ENCODE measurements at regions not wholly inside any gene's neighbourhood (a gene's known extent, or its start where the extent isn't known, plus 50 kb on each side); places are given as distances from the start of the nearest gene placed in this dataset.

DNA sequence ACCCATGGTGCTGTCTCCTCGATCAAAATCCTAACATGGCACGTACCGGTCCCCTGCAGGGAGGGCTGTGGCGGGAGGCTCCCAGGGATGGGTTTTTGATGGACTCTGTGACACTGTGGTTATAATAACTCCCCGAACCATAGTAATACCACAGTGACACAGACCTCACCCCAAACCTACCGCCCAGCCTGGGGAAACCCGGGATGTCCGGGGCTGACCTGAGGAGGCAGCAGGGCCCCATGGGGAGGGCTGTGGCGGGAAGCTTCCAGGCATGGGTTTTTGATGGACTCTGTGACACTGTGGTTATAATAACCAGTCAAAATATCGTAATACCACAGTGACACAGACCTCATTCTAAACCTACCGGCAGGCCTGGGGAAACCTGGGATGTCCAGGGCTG, 378.0 kb downstream of the TMEM121 start:
- Histone ChIP-seq H3K36me3 (ENCODE audit: control insufficient read depth, insufficient read depth, low read length) (no peaks in the 10 kb centered on the region), H3K9me3 (ENCODE audit: control insufficient read depth, insufficient read depth, low read depth, low read length) (no peaks in the 10 kb centered on the region), H3K27me3 (ENCODE audit: control insufficient read depth, insufficient read depth, low read length) (no peaks in the 10 kb centered on the region), H3K4me3 (replicated peaks in 1 of 4; ENCODE audit: control extremely low read depth in 1 of 4, insufficient read depth in 1 of 4, low read depth in 3 of 4, low read length in 4 of 4) (no peak overlapping the region), H3K79me2 (ENCODE audit: control insufficient read depth, insufficient read depth, low read length) (no peaks in the 10 kb centered on the region), H3K4me2 (ENCODE audit: extremely low read depth, insufficient read depth, low read length) (no peak overlapping the region), H3K27ac (ENCODE audit: insufficient read depth, low read length) (no peak overlapping the region), H3K9ac (ENCODE audit: insufficient read depth, low read length) (no peak overlapping the region), H4K20me1 (ENCODE audit: control insufficient read depth, extremely low read depth, insufficient read depth, low read length) (no peaks in the 10 kb centered on the region), H2AFZ (ENCODE audit: low read length) (no peak overlapping the region), H3K4me1 (ENCODE audit: control insufficient read depth, extremely low read depth, insufficient read depth, low read length) (no peaks in the 10 kb centered on the region)
- TF ChIP-seq, protein P1, sequence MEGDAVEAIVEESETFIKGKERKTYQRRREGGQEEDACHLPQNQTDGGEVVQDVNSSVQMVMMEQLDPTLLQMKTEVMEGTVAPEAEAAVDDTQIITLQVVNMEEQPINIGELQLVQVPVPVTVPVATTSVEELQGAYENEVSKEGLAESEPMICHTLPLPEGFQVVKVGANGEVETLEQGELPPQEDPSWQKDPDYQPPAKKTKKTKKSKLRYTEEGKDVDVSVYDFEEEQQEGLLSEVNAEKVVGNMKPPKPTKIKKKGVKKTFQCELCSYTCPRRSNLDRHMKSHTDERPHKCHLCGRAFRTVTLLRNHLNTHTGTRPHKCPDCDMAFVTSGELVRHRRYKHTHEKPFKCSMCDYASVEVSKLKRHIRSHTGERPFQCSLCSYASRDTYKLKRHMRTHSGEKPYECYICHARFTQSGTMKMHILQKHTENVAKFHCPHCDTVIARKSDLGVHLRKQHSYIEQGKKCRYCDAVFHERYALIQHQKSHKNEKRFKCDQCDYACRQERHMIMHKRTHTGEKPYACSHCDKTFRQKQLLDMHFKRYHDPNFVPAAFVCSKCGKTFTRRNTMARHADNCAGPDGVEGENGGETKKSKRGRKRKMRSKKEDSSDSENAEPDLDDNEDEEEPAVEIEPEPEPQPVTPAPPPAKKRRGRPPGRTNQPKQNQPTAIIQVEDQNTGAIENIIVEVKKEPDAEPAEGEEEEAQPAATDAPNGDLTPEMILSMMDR (conservative IDR thresholded peaks at IDR 0.05 in 1 of 2, IDR thresholded peaks at IDR 0.05 in 1 of 2; ENCODE audit: low read depth in 1 of 2, low read length in 2 of 2): no peak
- no peak for TF ChIP-seq EZH2 (IDR thresholded peaks at IDR 0.05; ENCODE audit: low read length, missing control alignments)
- no peak for DNase-seq (ENCODE audit: low read depth in 2 of 2)

DNA sequence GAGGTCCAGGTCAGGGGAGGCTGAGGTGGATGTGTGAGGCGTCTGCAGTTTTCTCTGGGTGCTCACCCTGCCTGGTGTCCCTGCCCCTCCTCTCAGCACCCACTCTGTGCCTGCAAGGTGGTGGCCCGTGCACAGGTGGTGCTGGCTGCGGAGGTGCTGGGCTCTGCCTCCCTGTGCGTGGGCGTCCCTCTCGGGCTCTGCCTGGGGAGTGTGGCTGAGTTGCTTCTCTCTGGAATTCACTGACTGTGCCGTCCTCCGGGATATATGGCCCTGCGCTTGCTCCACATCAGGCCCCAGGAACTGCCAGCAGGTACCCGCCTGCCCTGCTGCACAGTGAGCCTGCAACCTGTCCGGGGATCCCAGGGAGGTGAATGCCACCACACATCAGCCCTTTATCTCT, 379.1 kb downstream of the TMEM121 start:
- Histone ChIP-seq H3K9me3 (ENCODE audit: control insufficient read depth, insufficient read depth, low read depth, low read length) (no peaks in the 10 kb centered on the region), H4K20me1 (ENCODE audit: control insufficient read depth, extremely low read depth, insufficient read depth, low read length) (no peaks in the 10 kb centered on the region), H3K4me1 (ENCODE audit: control insufficient read depth, extremely low read depth, insufficient read depth, low read length) (no peaks in the 10 kb centered on the region), H3K4me3 (replicated peaks in 1 of 4; ENCODE audit: control extremely low read depth in 1 of 4, insufficient read depth in 1 of 4, low read depth in 3 of 4, low read length in 4 of 4) (no peak overlapping the region), H3K79me2 (ENCODE audit: control insufficient read depth, insufficient read depth, low read length) (no peaks in the 10 kb centered on the region), H3K27me3 (ENCODE audit: control insufficient read depth, insufficient read depth, low read length) (no peaks in the 10 kb centered on the region), H3K36me3 (ENCODE audit: control insufficient read depth, insufficient read depth, low read length) (no peaks in the 10 kb centered on the region), H3K27ac (ENCODE audit: insufficient read depth, low read length) (no peak overlapping the region), H2AFZ (ENCODE audit: low read length) (no peak overlapping the region), H3K4me2 (ENCODE audit: extremely low read depth, insufficient read depth, low read length) (no peak overlapping the region), H3K9ac (ENCODE audit: insufficient read depth, low read length) (no peak overlapping the region)
- no peak for TF ChIP-seq EZH2 (IDR thresholded peaks at IDR 0.05; ENCODE audit: low read length, missing control alignments)
- TF ChIP-seq, protein P1 (conservative IDR thresholded peaks at IDR 0.05 in 1 of 2, IDR thresholded peaks at IDR 0.05 in 1 of 2; ENCODE audit: low read depth in 1 of 2, low read length in 2 of 2): no peak
- no peak for DNase-seq (ENCODE audit: low read depth in 2 of 2)

DNA sequence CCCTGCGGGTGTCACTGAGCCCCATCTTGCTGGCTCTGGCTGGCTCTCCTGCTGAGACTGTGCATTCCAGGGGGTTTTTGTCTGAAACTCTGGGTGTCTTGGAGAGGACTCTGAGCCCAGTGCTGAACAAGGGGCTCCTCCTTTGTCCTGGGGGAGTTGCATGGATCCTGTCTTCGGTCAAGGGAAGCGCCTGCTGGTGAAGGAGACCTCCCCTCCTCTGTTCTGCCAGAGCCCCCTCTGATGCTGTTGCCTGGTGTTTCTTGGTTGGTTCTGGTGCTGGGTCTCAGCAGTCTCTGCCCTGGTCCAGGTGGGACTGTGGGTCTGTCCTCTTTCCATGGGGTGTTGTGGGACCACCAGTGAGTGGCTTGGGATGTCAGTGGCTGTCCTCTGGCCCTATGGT, 380.9 kb downstream of the TMEM121 start:
- no peaks in the 10 kb centered on the region for H4K20me1 ChIP-seq (ENCODE audit: control insufficient read depth, extremely low read depth, insufficient read depth, low read length)
- H3K4me2 ChIP-seq (ENCODE audit: extremely low read depth, insufficient read depth, low read length): no peak overlapping the region
- H3K4me1 ChIP-seq (ENCODE audit: control insufficient read depth, extremely low read depth, insufficient read depth, low read length): no peaks in the 10 kb centered on the region
- H3K27ac ChIP-seq (ENCODE audit: insufficient read depth, low read length): no peak overlapping the region
- H3K9me3 ChIP-seq (ENCODE audit: control insufficient read depth, insufficient read depth, low read depth, low read length): no peaks in the 10 kb centered on the region
- no peak overlapping the region for H2AFZ ChIP-seq (ENCODE audit: low read length)
- TF ChIP-seq, protein P1 (conservative IDR thresholded peaks at IDR 0.05 in 1 of 2, IDR thresholded peaks at IDR 0.05 in 1 of 2; ENCODE audit: low read depth in 1 of 2, low read length in 2 of 2): no peak
- no peak for TF ChIP-seq EZH2 (IDR thresholded peaks at IDR 0.05; ENCODE audit: low read length, missing control alignments)
- no peak overlapping the region for H3K4me3 ChIP-seq (replicated peaks in 1 of 4; ENCODE audit: control extremely low read depth in 1 of 4, insufficient read depth in 1 of 4, low read depth in 3 of 4, low read length in 4 of 4)
- H3K36me3 ChIP-seq (ENCODE audit: control insufficient read depth, insufficient read depth, low read length): no peaks in the 10 kb centered on the region
- H3K9ac ChIP-seq (ENCODE audit: insufficient read depth, low read length): no peak overlapping the region
- no peaks in the 10 kb centered on the region for H3K79me2 ChIP-seq (ENCODE audit: control insufficient read depth, insufficient read depth, low read length)
- DNase-seq (ENCODE audit: low read depth in 2 of 2): no peak
- no peaks in the 10 kb centered on the region for H3K27me3 ChIP-seq (ENCODE audit: control insufficient read depth, insufficient read depth, low read length)
